Endodermal cell (in vitro differentiated cells): ENCODE measurements at regions not wholly inside any gene's neighbourhood (a gene's known extent, or its start where the extent isn't known, plus 50 kb on each side); places are given as distances from the start of the nearest gene placed in this dataset.

Experiments
- DNase-seq: peaks from one replicate; pipeline ENCODE4 v3.0.0-alpha.2; 2017
- H3K27ac ChIP-seq: 2 replicates; pipeline ENCODE4 v1.5.1; 2013; ENCODE audit warnings: mild to moderate bottlenecking, low read depth, low read length, moderate library complexity
- H3K27me3 ChIP-seq: 2 replicates; pipeline ENCODE4 v1.6.1; 2013; ENCODE audit warnings: mild to moderate bottlenecking, low read length, moderate library complexity; ENCODE audit not compliant: insufficient read depth, control insufficient read depth, poor library complexity, severe bottlenecking
- H3K36me3 ChIP-seq: 2 replicates; pipeline ENCODE4 v1.7.0; 2013; ENCODE audit warnings: mild to moderate bottlenecking, low read length, moderate library complexity; ENCODE audit not compliant: control insufficient read depth, insufficient read depth
- H3K4me1 ChIP-seq: one replicate; pipeline ENCODE4 v1.7.0; 2013; ENCODE audit warnings: low read length; ENCODE audit not compliant: control insufficient read depth, insufficient read depth
- H3K4me3 ChIP-seq: 2 replicates; pipeline ENCODE4 v1.5.1; 2013; ENCODE audit warnings: mild to moderate bottlenecking, low read length, moderate library complexity
- H3K9ac ChIP-seq: 2 replicates; pipeline ENCODE4 v1.6.1; 2013; ENCODE audit warnings: mild to moderate bottlenecking, low read length, moderate library complexity; ENCODE audit not compliant: poor library complexity, severe bottlenecking; ENCODE audit errors: extremely low read depth
- H3K9me3 ChIP-seq: 2 replicates; pipeline ENCODE4 v1.6.1; 2013; ENCODE audit warnings: mild to moderate bottlenecking, low read length, moderate library complexity; ENCODE audit not compliant: control insufficient read depth
- H3K27ac Mint-ChIP-seq: 2 replicates; pipeline ENCODE4 v1.8.0; 2020; ENCODE audit warnings: mixed read lengths
- H3K27me3 Mint-ChIP-seq: 2 replicates; pipeline ENCODE4 v1.8.0; 2021; ENCODE audit warnings: mild to moderate bottlenecking, mixed read lengths; ENCODE audit not compliant: insufficient read depth
- H3K36me3 Mint-ChIP-seq: 2 replicates; pipeline ENCODE4 v1.8.0; 2020; ENCODE audit warnings: low read depth, mixed read lengths
- H3K4me1 Mint-ChIP-seq: 2 replicates; pipeline ENCODE4 v1.8.0; 2020; ENCODE audit warnings: mixed read lengths
- H3K4me3 Mint-ChIP-seq: 2 replicates; pipeline ENCODE4 v1.8.0; 2020; ENCODE audit warnings: mild to moderate bottlenecking, moderate library complexity, mixed read lengths
- H3K9me3 Mint-ChIP-seq: 2 replicates; pipeline ENCODE4 v1.8.0; 2020; ENCODE audit warnings: mild to moderate bottlenecking, mixed read lengths
- CTCF ChIP-seq: fragments of 200-600 bp; sonication (generic); conservative IDR thresholded peaks from 2 replicates; pipeline ENCODE4 v1.5.0; 2021; ENCODE audit warnings: antibody characterized with exemption, mild to moderate bottlenecking
- WGBS, 2 experiments: methylation state at CpG; one replicate each; pipeline versions ENCODE4 v1.1.5 to v1.1.7; 2013; ENCODE audit warnings: missing lambda C conversion rate in 2 of 2, mixed read lengths in 1 of 2; ENCODE audit not compliant: insufficient coverage in 1 of 2, insufficient read length in 1 of 2; 5-methylcytosine and 5-hydroxymethylcytosine counted together

- Histone ChIP-seq H3K9ac (no peak overlapping the region), H3K27me3 (no peaks in the 10 kb centered on the region), H3K9me3 (no peaks in the 10 kb centered on the region), H3K4me1 (no peaks in the 10 kb centered on the region), H3K27ac (no peak overlapping the region), H3K4me3 (no peak overlapping the region), H3K36me3 (no peaks in the 10 kb centered on the region)
- WGBS, 2 experiments, result 100% methylated on average over 1 of the region's 1 CpG; no CpG with 5 or more reads in 1 of the 2 experiments
- Mint-ChIP-seq H3K4me3 (no peak overlapping the region), H3K9me3 (peaks cover 3% of the 10 kb centered on the region), H3K4me1 (no peaks in the 10 kb centered on the region), H3K27ac (no peak overlapping the region), H3K27me3 (no peaks in the 10 kb centered on the region), H3K36me3 (no peaks in the 10 kb centered on the region)
- TF ChIP-seq CTCF, result no peak
- DNase-seq, result no peak
Observed at GRCh38 chr10:4623757-4624420, 202.1 kb upstream of the AKR1E2 start.

- Mint-ChIP-seq H3K27ac (no peak overlapping the region), H3K9me3 (peaks cover 3% of the 10 kb centered on the region), H3K27me3 (no peaks in the 10 kb centered on the region), H3K36me3 (no peaks in the 10 kb centered on the region), H3K4me1 (no peaks in the 10 kb centered on the region), H3K4me3 (no peak overlapping the region)
- H3K4me1 ChIP-seq, result no peaks in the 10 kb centered on the region
- H3K27me3 ChIP-seq, result no peaks in the 10 kb centered on the region
- no peaks in the 10 kb centered on the region for H3K9me3 ChIP-seq
- TF ChIP-seq CTCF, result no peak
- no peak overlapping the region for H3K9ac ChIP-seq
- H3K36me3 ChIP-seq, result no peaks in the 10 kb centered on the region
- no peak overlapping the region for H3K27ac ChIP-seq
- no peak for DNase-seq
- H3K4me3 ChIP-seq, result no peak overlapping the region
- WGBS, 2 experiments, result 91 to 100% methylated on average over 2 to 7 of the region's 7 CpGs
Observed at GRCh38 chr10:4623200-4623599, 202.8 kb upstream of the AKR1E2 start.

- no peaks in the 10 kb centered on the region for H3K27me3 ChIP-seq
- 91 to 95% methylated on average over 2 of the region's 2 CpGs for WGBS, 2 experiments
- no peaks in the 10 kb centered on the region for H3K9me3 ChIP-seq
- H3K27me3 Mint-ChIP-seq, result no peaks in the 10 kb centered on the region
- H3K9me3 Mint-ChIP-seq, result peaks cover 3% of the 10 kb centered on the region
- no peak for DNase-seq
- no peak overlapping the region for H3K27ac Mint-ChIP-seq
- H3K9ac ChIP-seq, result no peak overlapping the region
- H3K4me3 Mint-ChIP-seq, result no peak overlapping the region
- no peak for TF ChIP-seq CTCF
- H3K36me3 Mint-ChIP-seq, result no peaks in the 10 kb centered on the region
- no peak overlapping the region for H3K4me3 ChIP-seq
- no peaks in the 10 kb centered on the region for H3K4me1 ChIP-seq
- no peak overlapping the region for H3K27ac ChIP-seq
- no peaks in the 10 kb centered on the region for H3K36me3 ChIP-seq
- H3K4me1 Mint-ChIP-seq, result no peaks in the 10 kb centered on the region
Observed at GRCh38 chr10:4622384-4622783, 203.6 kb upstream of the AKR1E2 start.
